ENCODE measurements at regions not wholly inside any gene's neighbourhood (a gene's known extent, or its start where the extent isn't known, plus 50 kb on each side); places are given as distances from the start of the nearest gene placed in this dataset.
A peak's percentile ranks its signal among the peaks of the same experiment; 100 is the strongest.

GRCh38 chr3:178059836-178060235, 476.4 kb upstream of the KCNMB2 start:
- DNase-seq = no peak
- Mint-ChIP-seq H3K4me3 (no peak overlapping the region), H3K4me1 (no peaks in the 10 kb centered on the region), H3K27ac (no peak overlapping the region), H3K36me3 (no peaks in the 10 kb centered on the region), H3K9me3 (no peaks in the 10 kb centered on the region), H3K27me3 (no peaks in the 10 kb centered on the region)
- no peak for ATAC-seq (ENCODE audit: low read depth in 2 of 2)

GRCh38 chr3:178060407-178060806, 475.8 kb upstream of the KCNMB2 start:
- DNase-seq = no peak
- Mint-ChIP-seq H3K4me1 (no peaks in the 10 kb centered on the region), H3K27me3 (no peaks in the 10 kb centered on the region), H3K36me3 (no peaks in the 10 kb centered on the region), H3K4me3 (no peak overlapping the region), H3K9me3 (peaks cover 0 to 2% (median 0%) of the 10 kb centered on the region in 7 donors), H3K27ac (no peak overlapping the region)
- ATAC-seq (ENCODE audit: low read depth in 2 of 2) = no peak

- Mint-ChIP-seq H3K4me1 (no peaks in the 10 kb centered on the region), H3K9me3 (peaks cover 0 to 5% (median 0%) of the 10 kb centered on the region in 7 donors), H3K4me3 (no peak overlapping the region), H3K27ac (no peak overlapping the region), H3K36me3 (no peaks in the 10 kb centered on the region), H3K27me3 (no peaks in the 10 kb centered on the region)
- no peak for ATAC-seq (ENCODE audit: low read depth in 2 of 2)
- DNase-seq = no peak
Observed at GRCh38 chr3:178062126-178062525, 474.1 kb upstream of the KCNMB2 start.

GRCh38 chr3:178063461-178063860, 472.8 kb upstream of the KCNMB2 start:
- Mint-ChIP-seq H3K27ac (no peak overlapping the region), H3K4me1 (no peaks in the 10 kb centered on the region), H3K4me3 (no peak overlapping the region), H3K9me3 (peaks cover 0 to 5% (median 0%) of the 10 kb centered on the region in 7 donors), H3K36me3 (no peaks in the 10 kb centered on the region), H3K27me3 (no peaks in the 10 kb centered on the region)
- DNase-seq = no peak
- no peak for ATAC-seq (ENCODE audit: low read depth in 2 of 2)

- ATAC-seq (ENCODE audit: low read depth in 2 of 2) (no peak), DNase-seq (no peak)
- H3K9me3 Mint-ChIP-seq = peaks cover 0 to 5% (median 2%) of the 10 kb centered on the region in 7 donors
- H3K4me1 Mint-ChIP-seq = no peaks in the 10 kb centered on the region
- H3K4me3 Mint-ChIP-seq = no peak overlapping the region
- H3K27me3 Mint-ChIP-seq = no peaks in the 10 kb centered on the region
- no peaks in the 10 kb centered on the region for H3K36me3 Mint-ChIP-seq
- H3K27ac Mint-ChIP-seq = no peak overlapping the region
Observed at GRCh38 chr3:178067721-178068120, 468.5 kb upstream of the KCNMB2 start.

- DNase-seq (no peak), ATAC-seq (ENCODE audit: low read depth in 2 of 2) (no peak)
- H3K4me1 Mint-ChIP-seq = peaks cover 4 to 6% (median 4%) of the 10 kb centered on the region in 3 donors
- H3K4me3 Mint-ChIP-seq = no peak overlapping the region
- H3K27me3 Mint-ChIP-seq = no peaks in the 10 kb centered on the region
- H3K9me3 Mint-ChIP-seq = peaks cover 0 to 2% (median 0%) of the 10 kb centered on the region in 7 donors
- H3K27ac Mint-ChIP-seq = no peak overlapping the region
- no peaks in the 10 kb centered on the region for H3K36me3 Mint-ChIP-seq
Observed at GRCh38 chr3:178072391-178073305, 463.6 kb upstream of the KCNMB2 start.

- Mint-ChIP-seq H3K36me3 (no peaks in the 10 kb centered on the region), H3K27me3 (no peaks in the 10 kb centered on the region), H3K9me3 (peaks cover 0 to 2% (median 0%) of the 10 kb centered on the region in 7 donors), H3K4me3 (no peak overlapping the region), H3K4me1 (peaks cover 4 to 6% (median 4%) of the 10 kb centered on the region in 3 donors), H3K27ac (no peak overlapping the region)
- ATAC-seq (ENCODE audit: low read depth in 2 of 2) (no peak), DNase-seq (no peak)
Observed at GRCh38 chr3:178073366-178073765, 462.9 kb upstream of the KCNMB2 start.

GRCh38 chr3:178075344-178075743, 460.9 kb upstream of the KCNMB2 start:
- Mint-ChIP-seq H3K36me3 (no peaks in the 10 kb centered on the region), H3K27ac (no peak overlapping the region), H3K4me1 (peaks cover 4 to 6% (median 4%) of the 10 kb centered on the region in 3 donors), H3K4me3 (no peak overlapping the region), H3K9me3 (no peaks in the 10 kb centered on the region), H3K27me3 (peaks cover 0 to under 1% (median 0%) of the 10 kb centered on the region in 3 donors)
- DNase-seq (no peak), ATAC-seq (ENCODE audit: low read depth in 2 of 2) (no peak)

GRCh38 chr3:178078953-178079352, 457.3 kb upstream of the KCNMB2 start:
- DNase-seq (no peak), ATAC-seq (ENCODE audit: low read depth in 2 of 2) (no peak)
- H3K4me1 Mint-ChIP-seq = peaks cover 4 to 6% (median 4%) of the 10 kb centered on the region in 3 donors
- H3K36me3 Mint-ChIP-seq = no peaks in the 10 kb centered on the region
- H3K27me3 Mint-ChIP-seq = peaks cover 0 to 9% (median 0%) of the 10 kb centered on the region in 3 donors
- H3K27ac Mint-ChIP-seq = no peak overlapping the region
- H3K4me3 Mint-ChIP-seq = no peak overlapping the region
- H3K9me3 Mint-ChIP-seq = no peaks in the 10 kb centered on the region

- Mint-ChIP-seq H3K4me1 (peaks cover 4 to 13% (median 7%) of the 10 kb centered on the region in 3 donors), H3K36me3 (no peaks in the 10 kb centered on the region), H3K27me3 (peaks cover 0 to 9% (median 5%) of the 10 kb centered on the region in 3 donors), H3K27ac (no peak overlapping the region), H3K4me3 (no peak overlapping the region), H3K9me3 (no peaks in the 10 kb centered on the region)
- DNase-seq (no peak), ATAC-seq (ENCODE audit: low read depth in 2 of 2) (no peak)
Observed at GRCh38 chr3:178079966-178080365, 456.3 kb upstream of the KCNMB2 start.

GRCh38 chr3:178082326-178082906, 453.8 kb upstream of the KCNMB2 start:
- peaks cover 5 to 21% (median 9%) of the 10 kb centered on the region in 3 donors for H3K27me3 Mint-ChIP-seq
- peaks cover 0 to 9% (median 3%) of the 10 kb centered on the region in 3 donors for H3K4me1 Mint-ChIP-seq
- H3K9me3 Mint-ChIP-seq = no peaks in the 10 kb centered on the region
- no peak overlapping the region for H3K4me3 Mint-ChIP-seq
- H3K36me3 Mint-ChIP-seq = no peaks in the 10 kb centered on the region
- H3K27ac Mint-ChIP-seq = no peak overlapping the region
- ATAC-seq (ENCODE audit: low read depth in 2 of 2) (no peak), DNase-seq (no peak)

- DNase-seq (no peak), ATAC-seq (ENCODE audit: low read depth in 2 of 2) (no peak)
- no peak overlapping the region for H3K4me3 Mint-ChIP-seq
- peaks cover 0 to 9% (median 3%) of the 10 kb centered on the region in 3 donors for H3K4me1 Mint-ChIP-seq
- H3K27ac Mint-ChIP-seq = peak overlapping the region in 2 of 6 donors; percentile 8 to 15
- H3K36me3 Mint-ChIP-seq = no peaks in the 10 kb centered on the region
- H3K27me3 Mint-ChIP-seq = peaks cover 5 to 28% (median 9%) of the 10 kb centered on the region in 3 donors
- H3K9me3 Mint-ChIP-seq = no peaks in the 10 kb centered on the region
Observed at GRCh38 chr3:178083906-178084866, 452.1 kb upstream of the KCNMB2 start.

Measured in naive B cell (primary cell).